ENCODE measurements at regions not wholly inside any gene's neighbourhood (a gene's known extent, or its start where the extent isn't known, plus 50 kb on each side); places are given as distances from the start of the nearest gene placed in this dataset.

GRCh38 chr11:119520966-119521365 is 98.0 kb upstream of the THY1 start:
- TF ChIP-seq CTCF (IDR thresholded peaks at IDR 0.05; ENCODE audit: insufficient read depth, low read depth, low read length, missing control alignments): no peak
- no peak for DNase-seq (ENCODE audit: low read depth)
- H3K4me3 ChIP-seq (ENCODE audit: low read length): no peak overlapping the region

- no peak for DNase-seq (ENCODE audit: low read depth)
- TF ChIP-seq CTCF (IDR thresholded peaks at IDR 0.05; ENCODE audit: insufficient read depth, low read depth, low read length, missing control alignments): no peak
- H3K4me3 ChIP-seq (ENCODE audit: low read length): no peak overlapping the region
These were observed 97.4 kb upstream of the THY1 start for GRCh38 chr11:119520400-119520799.

- H3K4me3 ChIP-seq (ENCODE audit: low read length): no peak overlapping the region
- DNase-seq (ENCODE audit: low read depth): no peak
- no peak for TF ChIP-seq CTCF (IDR thresholded peaks at IDR 0.05; ENCODE audit: insufficient read depth, low read depth, low read length, missing control alignments)
These were observed 96.8 kb upstream of the THY1 start for GRCh38 chr11:119519796-119520195.

- no peak overlapping the region for H3K4me3 ChIP-seq (ENCODE audit: low read length)
- DNase-seq (ENCODE audit: low read depth): peak; percentile 72
- TF ChIP-seq CTCF (IDR thresholded peaks at IDR 0.05; ENCODE audit: insufficient read depth, low read depth, low read length, missing control alignments): no peak
These were observed 96.1 kb upstream of the THY1 start for GRCh38 chr11:119518746-119519730.

GRCh38 chr11:119515771-119516400 is 92.9 kb upstream of the THY1 start:
- TF ChIP-seq CTCF (IDR thresholded peaks at IDR 0.05; ENCODE audit: insufficient read depth, low read depth, low read length, missing control alignments): no peak
- no peak overlapping the region for H3K4me3 ChIP-seq (ENCODE audit: low read length)
- no peak for DNase-seq (ENCODE audit: low read depth)

GRCh38 chr11:119513806-119514170 is 90.8 kb upstream of the THY1 start:
- no peak for DNase-seq (ENCODE audit: low read depth)
- TF ChIP-seq CTCF (IDR thresholded peaks at IDR 0.05; ENCODE audit: insufficient read depth, low read depth, low read length, missing control alignments): no peak
- H3K4me3 ChIP-seq (ENCODE audit: low read length): no peak overlapping the region
